ENCODE measurements at regions not wholly inside any gene's neighbourhood (a gene's known extent, or its start where the extent isn't known, plus 50 kb on each side); places are given as distances from the start of the nearest gene placed in this dataset.

DNA sequence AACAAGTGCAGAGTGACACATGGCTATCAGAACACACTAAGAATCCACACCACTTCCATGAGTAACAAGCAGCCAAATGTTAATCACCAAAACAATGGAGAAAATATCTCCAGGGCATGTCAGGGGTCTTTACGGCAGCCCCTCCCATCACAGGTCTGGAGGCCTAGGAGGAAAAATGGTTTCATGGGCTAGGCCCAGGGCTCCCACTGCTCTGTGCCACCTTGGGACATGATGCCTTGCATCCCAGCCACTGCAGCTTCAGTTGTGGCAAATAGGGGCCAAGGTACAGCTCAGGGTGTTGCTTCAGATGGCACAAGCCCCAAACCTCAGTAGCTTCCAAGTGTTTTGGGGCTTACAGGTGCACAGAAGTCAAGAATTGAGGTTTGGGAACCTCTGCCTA lies 66.6 kb downstream of the NEURL3 start:
- DNase-seq (ENCODE audit: low spot score): no peak

DNA sequence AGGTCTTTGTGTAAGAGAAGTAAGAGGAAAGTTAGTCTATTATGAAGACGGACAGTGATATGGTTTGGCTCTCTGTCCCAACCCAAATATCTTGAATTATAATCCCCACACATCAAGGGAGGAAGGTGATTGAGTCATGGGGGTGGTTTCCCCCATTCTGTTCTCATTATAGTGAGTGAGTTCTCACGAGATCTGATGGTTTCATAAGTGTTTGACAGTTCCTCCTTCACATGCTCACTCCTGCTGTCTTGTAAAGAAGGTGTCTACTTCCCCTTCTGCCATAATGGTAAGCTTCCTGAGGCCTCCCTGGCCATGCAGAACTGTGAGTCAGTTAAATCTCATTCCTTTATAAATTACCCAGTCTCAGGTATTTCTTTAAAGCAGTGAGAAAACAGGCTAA lies 67.6 kb downstream of the NEURL3 start:
- DNase-seq (ENCODE audit: low spot score): no peak

DNA sequence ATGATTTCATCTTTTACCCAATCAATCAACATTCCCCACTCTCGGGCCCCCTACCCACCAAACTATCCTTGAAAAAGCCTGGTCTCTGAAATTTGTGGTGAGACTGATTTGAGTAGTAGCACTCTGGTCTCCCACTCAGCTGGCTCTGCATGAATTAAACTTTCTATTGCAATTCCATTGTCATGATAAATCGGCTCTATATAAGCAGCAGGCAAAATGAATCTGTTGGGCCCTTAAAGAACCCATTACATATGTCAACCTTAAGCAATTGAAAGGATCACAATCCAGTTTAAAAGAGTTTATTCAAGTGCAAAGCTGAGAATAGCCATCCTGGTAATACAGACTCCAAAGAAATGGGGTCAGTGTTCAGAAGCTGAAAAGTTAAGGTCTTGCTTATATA lies 68.2 kb downstream of the NEURL3 start:
- DNase-seq (ENCODE audit: low spot score): no peak

DNA sequence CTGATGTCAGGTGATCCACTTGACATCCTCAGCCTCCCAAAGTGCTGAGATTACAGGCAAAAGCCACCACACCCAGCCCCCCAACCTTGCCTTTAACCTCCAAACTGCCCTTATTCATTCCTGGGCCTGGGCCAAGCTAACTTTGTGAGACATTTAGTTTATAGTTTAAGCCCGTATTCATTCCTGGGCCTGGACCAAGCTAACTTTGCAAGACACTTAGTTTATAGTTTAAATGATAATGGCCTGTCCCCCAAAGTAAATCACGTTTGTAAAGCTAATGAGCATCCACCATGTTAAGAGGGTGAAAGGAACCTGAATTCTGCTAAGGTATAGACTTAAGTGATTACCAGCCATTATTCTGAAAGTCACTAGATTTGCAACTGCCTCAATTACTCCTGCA lies 68.7 kb downstream of the NEURL3 start:
- no peak for DNase-seq (ENCODE audit: low spot score)

DNA sequence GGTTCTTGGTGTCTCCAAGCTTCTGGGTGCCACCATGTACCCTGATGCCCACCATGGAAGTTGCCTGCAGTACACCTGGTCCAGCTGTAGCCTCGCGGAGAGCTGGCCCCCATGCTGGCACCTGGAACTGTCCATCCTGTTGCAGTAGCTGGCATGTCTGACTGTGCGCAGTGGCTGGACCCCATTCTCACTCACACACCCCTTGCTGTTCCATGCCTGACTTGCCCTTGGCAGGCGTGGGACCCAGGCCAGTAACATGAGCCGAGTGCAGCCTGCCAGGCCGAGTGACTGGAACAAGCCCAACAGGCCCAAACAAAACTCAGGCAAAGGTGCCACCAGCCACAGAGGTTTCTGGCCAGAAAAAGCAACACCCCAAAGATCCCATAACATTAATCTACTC lies 73.8 kb downstream of the NEURL3 start:
- DNase-seq (ENCODE audit: low spot score): no peak

DNA sequence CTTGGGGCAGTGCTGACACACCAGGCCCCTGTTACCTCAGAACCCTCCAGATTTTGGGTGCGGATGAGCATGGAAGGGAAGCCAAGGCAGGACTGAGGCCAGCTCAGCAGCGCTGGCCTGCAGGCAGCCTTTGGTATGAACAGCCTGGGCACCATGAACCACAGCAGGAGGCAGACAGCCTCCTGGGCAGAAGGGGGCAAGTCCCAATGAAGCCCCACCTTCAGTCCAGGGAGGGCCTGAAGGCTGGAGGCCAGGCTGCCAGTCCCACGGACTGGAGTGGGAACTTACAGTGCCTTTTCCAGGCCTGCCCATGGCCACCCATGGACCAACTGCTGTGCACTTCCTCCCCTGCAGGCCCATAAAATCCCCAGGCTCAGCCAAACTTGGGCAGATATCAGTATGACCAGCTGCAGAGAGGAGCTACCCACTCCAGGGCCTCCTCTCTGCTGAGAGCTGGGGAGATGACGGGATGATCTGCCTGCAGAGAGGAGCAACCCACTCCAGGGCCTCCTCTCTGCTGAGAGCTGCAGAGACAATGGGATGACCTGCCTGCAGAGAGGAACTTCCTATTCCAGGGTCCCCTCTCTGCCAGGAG lies 74.7 kb downstream of the NEURL3 start:
- DNase-seq (ENCODE audit: low spot score): no peak

DNA sequence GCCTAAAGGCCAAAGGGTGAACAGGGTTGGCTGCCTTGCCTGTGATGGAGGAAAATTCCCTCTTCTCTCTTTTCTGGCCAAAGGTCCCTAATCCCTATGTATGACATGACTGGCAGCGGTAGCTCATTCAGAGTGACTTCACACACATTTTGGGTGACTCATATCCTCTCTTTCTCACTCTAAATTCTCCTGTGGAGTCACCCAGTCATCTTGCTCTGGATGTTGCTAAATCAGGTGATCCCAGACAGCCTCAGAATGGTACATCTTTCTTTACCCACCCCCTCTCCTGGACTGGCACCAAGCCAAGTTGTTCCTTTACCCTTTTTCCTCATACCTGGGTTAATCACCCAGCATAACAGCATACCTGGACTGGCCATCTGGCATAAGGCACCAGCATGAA lies 77.2 kb downstream of the NEURL3 start:
- DNase-seq (ENCODE audit: low spot score): peak; percentile 85

DNA sequence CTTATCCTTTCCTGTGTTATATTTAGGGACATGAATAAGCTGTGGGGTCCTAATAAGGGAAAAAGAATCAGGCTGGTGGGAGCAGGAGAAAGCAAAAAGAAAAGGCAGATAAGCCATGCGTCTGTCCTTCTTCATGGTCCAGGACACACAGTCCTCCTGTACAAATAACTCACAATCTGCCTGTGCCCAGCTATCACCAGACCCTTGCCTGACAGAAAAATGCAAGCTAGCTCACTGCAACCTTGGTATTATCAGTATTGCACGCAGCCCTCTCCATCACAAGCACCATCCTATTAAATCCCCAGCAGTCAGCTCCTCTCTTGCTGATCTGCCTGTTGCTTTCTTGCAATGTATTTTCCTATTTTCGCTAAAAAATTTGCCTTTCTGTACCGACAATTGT lies 78.0 kb downstream of the NEURL3 start:
- no peak for DNase-seq (ENCODE audit: low spot score)

DNA sequence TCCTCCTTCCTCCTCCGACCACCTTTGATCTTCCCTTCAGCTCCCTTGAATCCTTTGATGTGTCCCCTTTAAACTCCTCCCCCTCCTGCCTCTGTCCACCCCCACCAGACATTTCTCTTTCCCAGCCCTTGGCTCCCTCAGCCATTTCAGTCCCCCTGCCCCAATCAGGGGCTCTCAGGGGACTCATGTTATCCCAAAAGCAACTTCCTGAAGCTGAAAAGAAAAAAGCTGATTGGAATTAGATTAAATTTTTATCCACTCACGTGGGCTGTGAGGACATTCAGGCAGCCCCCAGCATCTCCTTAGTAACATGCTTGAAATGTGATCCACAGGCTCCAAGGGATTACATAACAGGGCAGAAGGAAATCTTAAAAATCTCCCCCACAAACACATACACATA lies 81.3 kb downstream of the NEURL3 start:
- DNase-seq (ENCODE audit: low spot score): no peak
